ENCODE measurements at regions not wholly inside any gene's neighbourhood (a gene's known extent, or its start where the extent isn't known, plus 50 kb on each side); places are given as distances from the start of the nearest gene placed in this dataset.
"Not testable (repeated sequence)": the region's sequence is repeated elsewhere in the genome, so short reads cannot be mapped to it uniquely, and the experiment has no call there.

GRCh38 chr4:81816031-81816761 is 344.5 kb upstream of the RASGEF1B start:
- no peak for DNase-seq (ENCODE audit: low read depth)

- no peak for DNase-seq (ENCODE audit: low read depth)
Measured at GRCh38 chr4:81814987-81815541, 343.4 kb upstream of the RASGEF1B start.

DNA sequence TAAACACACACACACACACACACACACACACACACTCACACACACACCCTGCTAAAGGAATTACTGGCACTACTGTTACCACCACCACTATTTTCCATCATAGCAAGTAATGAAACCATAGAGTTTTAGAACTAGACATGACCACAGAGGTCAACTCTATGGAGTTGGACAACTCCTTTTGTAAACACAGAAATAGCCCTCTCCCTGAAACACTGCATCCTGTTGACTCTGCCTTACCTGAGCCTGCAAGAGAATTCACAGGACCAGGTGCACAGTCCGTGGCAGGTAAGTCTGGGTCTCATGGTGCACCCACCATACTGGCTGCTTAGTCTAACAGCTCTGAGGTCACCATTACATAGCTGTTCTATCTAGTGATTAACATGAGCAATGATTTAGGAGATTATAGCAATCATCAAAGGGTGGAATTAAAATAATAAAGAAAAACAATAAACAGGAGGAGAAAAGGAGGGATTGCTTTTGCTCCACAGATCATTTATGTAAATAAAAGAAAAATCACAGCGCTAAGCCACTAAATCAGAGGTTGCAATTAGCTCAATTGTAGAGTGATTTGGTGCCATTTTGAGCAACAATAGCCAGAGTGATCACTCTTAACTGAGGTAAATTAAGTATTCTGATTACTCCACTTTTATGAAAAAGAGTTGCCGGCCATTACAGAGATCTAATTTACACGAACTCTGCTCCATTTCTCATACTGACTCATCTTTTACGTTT is 340.0 kb upstream of the RASGEF1B start:
- DNase-seq (ENCODE audit: low read depth) = no peak

DNA sequence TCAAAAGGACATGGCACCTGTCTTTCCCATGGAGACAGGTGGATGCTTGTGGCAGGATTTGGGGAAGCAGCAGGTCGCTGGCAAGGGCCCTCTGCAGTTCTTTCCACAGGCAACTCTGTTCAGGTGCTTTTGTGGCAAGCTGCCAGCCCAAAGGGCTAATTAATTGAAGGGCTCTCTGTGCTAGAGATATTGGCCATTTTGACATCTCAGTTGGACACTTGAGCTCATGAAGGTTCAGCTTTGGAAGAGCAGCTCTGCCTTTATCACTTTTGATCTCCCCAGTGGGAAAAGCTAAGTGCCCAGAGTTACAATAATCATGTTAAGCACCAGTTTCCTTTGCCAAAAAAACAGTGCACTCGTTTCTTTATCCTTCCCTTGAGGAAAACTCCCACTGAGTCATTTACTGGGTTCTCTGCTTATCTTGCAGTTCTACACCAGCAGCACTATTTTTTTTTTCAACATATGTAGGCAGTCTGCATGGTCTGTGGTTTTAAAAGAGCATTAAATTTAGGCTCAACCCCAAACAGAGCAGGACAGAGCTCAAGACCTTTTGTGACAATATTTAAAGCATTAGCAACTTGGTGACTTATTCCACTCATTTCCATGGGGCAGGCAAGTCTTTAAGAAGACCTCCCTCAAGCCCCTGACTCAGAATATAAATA is 336.4 kb upstream of the RASGEF1B start:
- no peak for DNase-seq (ENCODE audit: low read depth)

DNA sequence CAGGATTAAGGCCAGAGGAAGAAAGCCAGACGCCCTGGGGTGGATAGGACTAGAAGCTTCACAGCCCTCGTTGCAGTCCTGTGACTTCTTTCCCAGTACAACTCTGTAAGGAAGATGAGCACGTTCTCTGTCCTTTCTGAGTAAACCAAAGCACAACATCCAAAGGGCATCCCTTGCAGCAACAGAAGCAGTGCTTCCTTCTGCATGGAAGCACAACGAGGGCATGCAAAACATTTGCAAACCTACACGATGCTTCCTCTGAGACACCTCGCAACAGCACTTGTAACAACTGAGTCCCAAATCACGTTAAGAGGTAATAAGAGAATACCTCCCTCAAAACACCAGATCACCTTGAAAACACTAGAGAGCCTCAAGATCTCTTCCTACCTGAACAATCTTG is 335.7 kb upstream of the RASGEF1B start:
- no peak for DNase-seq (ENCODE audit: low read depth)

GRCh38 chr4:81806485-81806884 is 334.8 kb upstream of the RASGEF1B start:
- no peak for DNase-seq (ENCODE audit: low read depth)

DNA sequence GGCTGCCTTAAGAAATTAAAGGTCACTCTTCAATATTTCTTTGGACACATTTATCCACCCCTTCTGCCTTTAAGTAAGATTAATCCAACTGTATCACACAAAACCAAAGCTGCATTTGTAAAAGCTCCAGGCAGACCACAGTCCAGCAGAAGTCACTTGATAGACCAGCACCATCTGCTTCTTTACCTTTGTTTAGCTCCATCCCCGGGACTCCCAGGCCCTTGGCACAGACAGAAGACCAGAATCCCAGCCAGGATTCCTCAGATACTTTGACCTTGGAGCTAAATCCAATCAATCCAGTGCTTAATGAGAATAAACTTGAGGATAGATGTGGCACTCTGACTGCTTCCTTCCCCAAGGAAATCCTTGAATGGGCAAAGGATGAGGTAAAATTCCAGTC is 333.1 kb upstream of the RASGEF1B start:
- no peak for DNase-seq (ENCODE audit: low read depth)

GRCh38 chr4:81802285-81802846 is 330.7 kb upstream of the RASGEF1B start:
- DNase-seq (ENCODE audit: low read depth) = no peak

- DNase-seq (ENCODE audit: low read depth) = no peak
Measured at GRCh38 chr4:81799371-81799770, 327.7 kb upstream of the RASGEF1B start.

GRCh38 chr4:81796790-81797528 is 325.3 kb upstream of the RASGEF1B start:
- no peak for DNase-seq (ENCODE audit: low read depth)

DNA sequence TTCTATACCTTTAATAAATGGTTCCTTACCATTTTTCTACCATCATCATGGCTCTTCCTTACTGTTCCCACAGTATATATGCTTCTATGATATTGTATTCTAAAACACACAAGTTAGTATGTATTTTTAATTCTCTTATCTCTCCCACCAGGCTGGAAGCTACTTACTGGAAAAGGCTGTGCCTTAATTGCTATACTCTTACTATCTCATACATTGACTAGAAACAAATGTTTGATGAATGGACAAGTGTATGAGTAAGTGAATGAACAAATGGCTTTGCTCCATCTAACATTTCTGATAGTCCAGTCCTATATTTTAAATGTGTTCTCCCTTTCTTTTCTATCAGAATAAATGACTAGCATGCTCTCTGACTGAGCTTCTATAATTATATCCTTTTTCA is 320.8 kb upstream of the RASGEF1B start:
- DNase-seq (ENCODE audit: low read depth) = no peak

DNA sequence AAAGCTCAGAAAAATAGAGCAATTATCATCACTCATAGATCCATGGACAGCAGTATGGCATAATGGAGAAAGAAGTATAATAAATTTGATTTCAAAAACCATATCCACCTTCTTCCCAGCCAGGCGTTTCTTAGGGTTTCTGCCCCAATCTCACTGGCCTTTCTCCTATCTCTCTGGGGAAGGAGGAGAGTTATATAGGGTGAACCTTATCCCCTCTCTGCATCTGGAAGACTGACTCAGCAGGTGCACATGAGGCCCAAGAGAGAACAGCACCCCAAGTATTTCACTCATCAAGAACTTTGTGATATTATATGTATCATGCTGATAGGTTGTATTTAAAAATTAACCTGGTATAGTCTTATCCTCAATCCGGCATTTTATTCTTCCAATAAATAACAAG is 318.8 kb upstream of the RASGEF1B start:
- DNase-seq (ENCODE audit: low read depth) = no peak

DNA sequence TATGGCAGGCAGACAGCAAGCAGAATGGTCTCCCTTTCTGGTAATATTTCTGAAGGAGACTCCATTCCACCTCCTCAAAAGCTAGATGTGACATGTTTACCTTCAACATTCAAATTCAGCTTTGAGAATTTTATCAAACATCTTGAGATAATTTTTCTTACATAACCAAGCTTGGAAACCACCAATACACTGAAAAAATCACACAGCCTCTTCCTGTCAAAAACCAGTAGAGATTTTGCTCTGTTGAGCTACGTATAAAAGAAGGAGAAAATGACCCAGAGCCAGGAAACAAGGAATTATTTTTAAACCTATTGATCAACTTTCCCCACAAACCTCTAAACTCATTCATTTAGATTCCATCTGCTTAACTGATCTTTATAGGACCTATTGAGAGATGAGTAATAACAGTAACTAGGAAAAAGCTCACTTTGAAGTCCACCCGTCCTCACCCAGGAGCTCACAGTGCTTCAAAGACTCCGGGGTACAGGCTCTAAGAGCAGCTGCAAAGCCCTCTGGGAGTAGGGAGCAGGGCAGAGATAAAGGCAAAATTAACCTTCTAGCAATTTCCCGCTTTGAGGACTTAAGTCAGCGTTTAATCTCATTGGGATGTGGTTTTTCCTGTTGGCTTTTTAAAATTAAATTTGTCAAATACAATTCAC is 318.2 kb upstream of the RASGEF1B start:
- no peak for DNase-seq (ENCODE audit: low read depth)

DNA sequence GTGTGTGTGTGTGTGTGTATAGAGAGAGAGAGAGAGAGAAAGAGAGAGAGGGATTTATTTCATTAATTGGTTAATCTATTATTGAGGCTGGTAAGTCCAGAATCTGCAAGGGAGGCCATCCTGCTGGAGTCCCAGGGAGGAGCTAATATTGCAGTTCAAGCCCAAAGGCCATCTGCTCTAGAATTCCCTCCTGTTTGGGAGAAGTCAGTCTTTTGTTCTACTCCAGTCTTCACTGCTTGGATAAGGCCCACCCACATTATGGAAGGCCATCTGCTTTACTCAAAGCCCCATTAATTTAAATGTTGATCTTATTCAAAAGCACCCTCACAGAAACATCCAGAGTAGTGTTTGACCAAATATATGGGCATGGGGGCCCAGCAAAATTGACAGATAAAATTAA is 317.5 kb upstream of the RASGEF1B start:
- no peak for DNase-seq (ENCODE audit: low read depth)

GRCh38 chr4:81786766-81787165 is 315.1 kb upstream of the RASGEF1B start:
- DNase-seq (ENCODE audit: low read depth) = no peak

- DNase-seq (ENCODE audit: low read depth) = no peak
Measured at GRCh38 chr4:81786063-81786763, 314.5 kb upstream of the RASGEF1B start.

- DNase-seq (ENCODE audit: low read depth) = no peak
Measured at GRCh38 chr4:81785338-81785737, 313.6 kb upstream of the RASGEF1B start.

DNA sequence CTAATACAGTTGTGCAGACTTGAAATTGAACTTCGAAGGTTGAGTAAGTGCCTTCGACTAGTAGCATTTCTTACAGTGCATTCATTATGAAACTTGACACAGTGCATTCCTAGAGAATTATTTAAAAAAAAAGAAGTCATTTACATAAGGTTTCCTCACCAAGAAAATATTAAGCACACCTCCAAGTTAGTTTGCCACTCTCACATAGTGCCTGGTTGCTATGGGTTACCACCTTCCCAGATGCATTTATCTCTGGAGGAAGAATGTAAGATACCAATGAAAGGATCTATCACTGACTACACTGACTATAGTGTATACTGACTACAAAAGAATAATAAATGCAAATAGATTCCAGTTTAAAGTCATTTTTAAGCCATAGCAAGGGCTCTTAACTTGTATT is 311.9 kb upstream of the RASGEF1B start:
- no peak for DNase-seq (ENCODE audit: low read depth)

DNA sequence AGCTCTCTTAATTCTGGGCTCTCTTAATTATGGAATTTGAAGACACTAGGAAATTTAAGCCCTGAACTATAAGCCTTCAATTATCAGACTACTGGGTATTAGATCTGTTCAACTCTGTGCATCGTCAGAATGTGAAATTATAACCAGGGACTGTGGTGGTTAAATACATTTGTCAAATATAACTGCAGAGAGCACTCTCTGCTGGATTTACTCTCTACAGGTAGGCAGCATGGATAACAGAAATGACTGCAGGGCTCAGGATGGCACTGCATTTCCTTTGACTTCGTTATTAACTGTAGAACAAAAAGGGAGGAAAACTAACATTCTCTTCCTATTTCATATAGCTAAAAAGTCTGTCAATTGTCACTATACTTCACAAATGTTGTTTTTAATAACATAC is 310.1 kb upstream of the RASGEF1B start:
- no peak for DNase-seq (ENCODE audit: low read depth)

DNA sequence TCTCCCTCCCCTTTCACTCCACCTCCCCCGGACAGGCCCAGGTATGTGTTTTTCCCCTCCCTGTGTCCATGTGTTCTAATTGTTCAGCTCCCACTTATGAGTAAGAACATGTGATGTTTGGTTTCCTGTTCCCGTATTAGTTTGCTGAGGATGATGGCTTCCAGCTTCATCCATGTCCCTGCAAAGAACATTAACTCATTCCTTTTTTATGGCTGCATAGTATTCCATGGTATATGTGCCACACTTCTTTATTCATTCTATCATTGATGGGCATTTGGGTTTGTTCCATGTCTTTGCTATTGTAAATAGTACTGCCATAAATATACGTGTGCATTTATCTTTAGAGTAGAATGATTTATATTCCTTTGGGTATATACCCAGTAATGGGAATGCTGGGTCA is 306.0 kb upstream of the RASGEF1B start:
- not testable (repeated sequence) for DNase-seq (ENCODE audit: low read depth)

GRCh38 chr4:81776794-81777193 is 305.1 kb upstream of the RASGEF1B start:
- no peak for DNase-seq (ENCODE audit: low read depth)

All from ELR (cell line).